Activated CD4-positive, alpha-beta T cell treated with anti-CD3 and anti-CD28 coated beads, Interleukin-2, amount 10 ng/mL, durations not matched to agents 24 days and 14 days (primary cell): ENCODE measurements at regions not wholly inside any gene's neighbourhood (a gene's known extent, or its start where the extent isn't known, plus 50 kb on each side); places are given as distances from the start of the nearest gene placed in this dataset.
"Not testable (repeated sequence)": the region's sequence is repeated elsewhere in the genome, so short reads cannot be mapped to it uniquely, and the experiment has no call there.

Source experiments
- DNase-seq: peaks from one replicate; pipeline ENCODE4 v3.0.0; 2022
- H3K27ac Mint-ChIP-seq: one replicate; pipeline ENCODE4 v1.8.0; 2022; ENCODE audit warnings: mild to moderate bottlenecking, mixed read lengths
- H3K27me3 Mint-ChIP-seq: one replicate; pipeline ENCODE4 v1.8.0; 2022; ENCODE audit warnings: mixed read lengths
- H3K36me3 Mint-ChIP-seq: one replicate; pipeline ENCODE4 v1.8.0; 2022; ENCODE audit warnings: low read depth, mild to moderate bottlenecking, mixed read lengths
- H3K4me1 Mint-ChIP-seq: one replicate; pipeline ENCODE4 v1.8.0; 2021; ENCODE audit warnings: mixed read lengths
- H3K4me3 Mint-ChIP-seq: one replicate; pipeline ENCODE4 v1.8.0; 2022; ENCODE audit warnings: mild to moderate bottlenecking, moderate library complexity, mixed read lengths
- H3K9me3 Mint-ChIP-seq: one replicate; pipeline ENCODE4 v1.8.0; 2021; ENCODE audit warnings: mixed read lengths
- intact Hi-C: fragments of 100-400 bp; cut with micrococcal nuclease; formaldehyde crosslinking; loops from one replicate; pipeline ENCODE4 v1.15.1; 2023

- no peaks in the 10 kb centered on the region for H3K9me3 Mint-ChIP-seq
- DNase-seq = no peak
- H3K36me3 Mint-ChIP-seq = no peaks in the 10 kb centered on the region
- no peak overlapping the region for H3K4me3 Mint-ChIP-seq
- intact Hi-C loops = no loop called here
- H3K4me1 Mint-ChIP-seq = no peaks in the 10 kb centered on the region
- no peaks in the 10 kb centered on the region for H3K27me3 Mint-ChIP-seq
- no peak overlapping the region for H3K27ac Mint-ChIP-seq
These were observed 241.0 kb upstream of the RBBP8 start for GRCh38 chr18:22691946-22692710.

DNA sequence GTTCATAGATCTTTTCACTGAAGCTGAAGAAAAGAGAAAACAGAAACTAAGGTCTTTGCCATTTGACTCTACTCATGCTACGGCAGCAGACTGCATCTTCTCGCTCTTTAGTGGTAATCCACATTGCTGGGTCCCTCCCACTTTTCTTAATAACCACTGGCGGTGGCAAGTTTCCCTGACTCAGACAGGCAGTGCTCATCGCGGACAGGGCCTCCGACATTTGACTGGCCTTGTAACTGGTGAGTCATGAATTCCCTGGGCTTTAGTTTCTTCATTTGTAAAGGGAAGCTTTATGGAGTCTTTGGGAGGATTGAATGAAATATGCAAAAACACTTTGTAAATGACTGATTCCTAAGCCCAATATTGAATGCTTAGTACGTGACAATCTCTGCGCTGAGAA, 238.2 kb upstream of the RBBP8 start:
- H3K4me3 Mint-ChIP-seq = no peak overlapping the region
- intact Hi-C loops = no loop called here

GRCh38 chr18:22695674-22696073, 237.5 kb upstream of the RBBP8 start:
- intact Hi-C loops = no loop called here
- no peaks in the 10 kb centered on the region for H3K9me3 Mint-ChIP-seq
- H3K4me1 Mint-ChIP-seq = no peaks in the 10 kb centered on the region
- DNase-seq = no peak
- H3K27ac Mint-ChIP-seq = no peak overlapping the region
- H3K4me3 Mint-ChIP-seq = no peak overlapping the region
- H3K36me3 Mint-ChIP-seq = no peaks in the 10 kb centered on the region
- no peaks in the 10 kb centered on the region for H3K27me3 Mint-ChIP-seq

More for the DNA sequence above, 238.2 kb upstream of the RBBP8 start:
- Mint-ChIP-seq H3K36me3 (no peaks in the 10 kb centered on the region), H3K4me1 (no peaks in the 10 kb centered on the region), H3K27me3 (no peaks in the 10 kb centered on the region), H3K9me3 (no peaks in the 10 kb centered on the region), H3K27ac (no peak overlapping the region)
- DNase-seq = no peak

GRCh38 chr18:22697561-22697960, 235.6 kb upstream of the RBBP8 start:
- no peak overlapping the region for H3K27ac Mint-ChIP-seq
- H3K27me3 Mint-ChIP-seq = no peaks in the 10 kb centered on the region
- DNase-seq = no peak
- intact Hi-C loops = no loop called here
- no peaks in the 10 kb centered on the region for H3K4me1 Mint-ChIP-seq
- no peak overlapping the region for H3K4me3 Mint-ChIP-seq
- no peaks in the 10 kb centered on the region for H3K36me3 Mint-ChIP-seq
- no peaks in the 10 kb centered on the region for H3K9me3 Mint-ChIP-seq

DNA sequence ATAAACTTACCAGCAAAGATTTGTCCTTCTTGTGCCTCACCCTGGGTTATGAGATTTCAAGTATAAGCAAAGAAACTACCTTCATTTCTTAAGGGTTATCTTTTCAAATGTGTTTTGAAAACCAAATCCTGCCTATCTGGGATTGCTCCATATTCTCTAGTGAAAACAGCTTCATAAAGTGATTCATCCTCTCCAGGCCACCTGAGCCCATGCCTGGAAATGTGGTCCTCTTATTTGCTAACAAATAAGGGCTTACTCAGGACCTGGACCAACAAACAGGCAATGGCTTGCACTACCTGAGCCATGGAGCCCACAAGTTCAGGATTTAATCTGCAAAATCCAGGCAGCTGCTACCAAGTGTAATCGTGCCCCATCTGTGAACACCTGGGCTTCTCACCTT, 234.4 kb upstream of the RBBP8 start:
- Mint-ChIP-seq H3K9me3 (no peaks in the 10 kb centered on the region), H3K27me3 (peaks cover under 1% of the 10 kb centered on the region), H3K27ac (no peak overlapping the region), H3K4me1 (no peaks in the 10 kb centered on the region), H3K4me3 (no peak overlapping the region), H3K36me3 (no peaks in the 10 kb centered on the region)
- intact Hi-C loops = no loop called here
- no peak for DNase-seq

DNA sequence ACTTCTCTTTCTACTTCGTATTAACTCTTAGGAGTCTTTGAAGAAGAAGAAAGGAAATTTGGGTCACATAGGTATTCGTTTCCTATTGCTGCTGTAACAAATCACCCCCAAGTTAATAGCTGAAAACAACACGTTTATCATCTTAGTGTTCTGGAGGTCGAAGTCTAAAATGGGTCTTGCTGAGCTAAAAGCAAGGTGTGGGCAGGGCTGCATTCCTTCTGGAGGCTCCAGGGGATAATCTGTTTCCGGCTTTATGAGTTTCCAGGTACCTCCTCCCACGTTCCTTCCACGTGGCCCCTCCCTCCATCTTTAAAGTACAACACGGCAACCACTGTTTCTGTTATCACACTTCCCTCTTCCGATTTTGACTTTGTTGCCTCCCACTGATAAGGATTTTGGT, 233.5 kb upstream of the RBBP8 start:
- Mint-ChIP-seq H3K27me3 (peaks cover 4% of the 10 kb centered on the region), H3K4me1 (no peaks in the 10 kb centered on the region), H3K36me3 (no peaks in the 10 kb centered on the region), H3K9me3 (no peaks in the 10 kb centered on the region), H3K4me3 (no peak overlapping the region), H3K27ac (no peak overlapping the region)
- DNase-seq = no peak
- intact Hi-C loops = loop anchor here (10.0 kb wide), 1 partner anchor 705 kb away; no protein-coding TSS in a partner anchor

DNA sequence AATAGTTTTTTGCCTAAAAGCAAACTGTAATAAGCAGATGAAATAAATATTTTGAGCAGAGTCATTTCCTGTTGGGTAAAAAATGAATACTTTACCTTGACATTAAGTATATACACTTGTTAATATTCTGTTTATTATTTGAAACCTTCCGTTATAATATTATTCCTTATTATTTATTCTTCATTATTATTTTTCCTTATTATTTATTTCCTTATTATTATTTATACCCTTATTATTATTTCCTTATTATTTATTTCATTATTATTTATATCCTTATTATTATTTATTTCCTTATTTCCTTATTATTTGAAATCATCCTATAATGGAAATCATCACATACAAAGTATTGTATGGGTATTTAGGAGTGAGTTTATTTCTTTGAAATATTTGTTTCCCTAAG, 232.2 kb upstream of the RBBP8 start:
- Mint-ChIP-seq H3K36me3 (no peaks in the 10 kb centered on the region), H3K4me1 (no peaks in the 10 kb centered on the region), H3K9me3 (no peaks in the 10 kb centered on the region), H3K27me3 (peaks cover 4% of the 10 kb centered on the region), H3K27ac (no peak overlapping the region), H3K4me3 (no peak overlapping the region)
- DNase-seq = no peak
- intact Hi-C loops = loop anchor here (10.0 kb wide), 1 partner anchor 706 kb away; no protein-coding TSS in a partner anchor

DNA sequence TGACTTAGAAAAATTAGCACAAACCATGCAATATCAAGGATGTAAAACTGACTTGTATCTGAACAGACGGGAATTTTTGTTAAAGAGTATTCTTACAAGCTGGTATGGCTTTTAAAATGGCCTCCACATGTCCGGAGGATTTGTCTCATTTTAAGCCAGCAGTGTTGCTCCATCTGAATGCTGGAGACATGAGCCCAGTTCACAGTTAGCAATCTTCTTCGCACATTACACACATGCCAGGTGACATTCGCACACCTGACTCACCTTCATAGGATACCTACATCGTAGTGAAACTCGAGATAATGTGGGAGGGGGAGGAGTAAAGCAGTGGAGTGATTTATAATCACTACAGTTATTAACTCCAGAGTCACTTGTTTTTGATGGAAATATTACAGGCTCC, 231.8 kb upstream of the RBBP8 start:
- DNase-seq = no peak
- intact Hi-C loops = loop anchor here (10.0 kb wide), 1 partner anchor 707 kb away; no protein-coding TSS in a partner anchor
- no peaks in the 10 kb centered on the region for H3K9me3 Mint-ChIP-seq
- H3K4me1 Mint-ChIP-seq = no peaks in the 10 kb centered on the region
- peaks cover 4% of the 10 kb centered on the region for H3K27me3 Mint-ChIP-seq
- no peak overlapping the region for H3K4me3 Mint-ChIP-seq
- no peak overlapping the region for H3K27ac Mint-ChIP-seq
- no peaks in the 10 kb centered on the region for H3K36me3 Mint-ChIP-seq

DNA sequence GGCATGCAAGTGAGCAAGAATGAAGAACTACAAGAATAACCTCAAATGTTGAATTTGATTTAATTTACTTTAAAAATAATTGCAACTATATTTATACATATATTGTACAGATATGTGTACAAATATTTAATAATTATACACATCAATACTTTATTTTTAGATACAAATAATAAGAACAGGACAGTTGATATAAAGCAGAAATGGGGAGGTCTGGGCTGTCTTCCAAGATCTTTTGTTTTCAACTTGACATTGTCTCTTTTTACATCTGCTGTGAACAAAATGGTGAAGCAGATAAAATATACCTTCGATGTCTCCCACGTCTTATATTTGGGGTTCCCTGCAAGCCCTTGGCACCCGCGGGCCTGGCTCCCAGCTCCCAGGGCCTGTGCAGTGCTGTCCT, 231.3 kb upstream of the RBBP8 start:
- no peaks in the 10 kb centered on the region for H3K9me3 Mint-ChIP-seq
- H3K27me3 Mint-ChIP-seq = peaks cover 4% of the 10 kb centered on the region
- intact Hi-C loops = loop anchor here (10.0 kb wide), 1 partner anchor 707 kb away; no protein-coding TSS in a partner anchor
- no peak overlapping the region for H3K27ac Mint-ChIP-seq
- no peaks in the 10 kb centered on the region for H3K4me1 Mint-ChIP-seq
- no peaks in the 10 kb centered on the region for H3K36me3 Mint-ChIP-seq
- H3K4me3 Mint-ChIP-seq = no peak overlapping the region
- no peak for DNase-seq

DNA sequence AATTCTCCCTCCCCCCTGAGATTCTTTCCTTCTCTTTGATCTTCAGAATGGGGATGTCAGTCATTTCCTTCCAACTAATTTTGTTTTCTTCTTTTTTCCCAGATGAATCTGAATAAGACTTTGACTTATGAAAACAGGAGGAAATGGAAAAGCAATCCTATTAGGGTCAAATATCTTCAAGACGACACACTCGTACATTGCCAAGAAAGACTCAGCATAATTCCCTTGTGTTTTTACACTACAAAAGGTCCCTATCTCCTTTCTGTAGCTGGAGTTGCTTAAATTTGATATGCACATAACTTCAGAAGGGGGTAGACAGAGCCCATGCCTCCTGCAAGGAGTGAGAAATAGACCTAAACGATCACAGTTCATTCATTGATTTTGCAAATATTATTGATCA, 230.3 kb upstream of the RBBP8 start:
- intact Hi-C loops = loop anchor here (10.0 kb wide), 1 partner anchor 708 kb away; no protein-coding TSS in a partner anchor
- no peaks in the 10 kb centered on the region for H3K36me3 Mint-ChIP-seq
- H3K9me3 Mint-ChIP-seq = no peaks in the 10 kb centered on the region
- peaks cover 4% of the 10 kb centered on the region for H3K27me3 Mint-ChIP-seq
- H3K27ac Mint-ChIP-seq = no peak overlapping the region
- DNase-seq = no peak
- no peaks in the 10 kb centered on the region for H3K4me1 Mint-ChIP-seq
- H3K4me3 Mint-ChIP-seq = no peak overlapping the region

DNA sequence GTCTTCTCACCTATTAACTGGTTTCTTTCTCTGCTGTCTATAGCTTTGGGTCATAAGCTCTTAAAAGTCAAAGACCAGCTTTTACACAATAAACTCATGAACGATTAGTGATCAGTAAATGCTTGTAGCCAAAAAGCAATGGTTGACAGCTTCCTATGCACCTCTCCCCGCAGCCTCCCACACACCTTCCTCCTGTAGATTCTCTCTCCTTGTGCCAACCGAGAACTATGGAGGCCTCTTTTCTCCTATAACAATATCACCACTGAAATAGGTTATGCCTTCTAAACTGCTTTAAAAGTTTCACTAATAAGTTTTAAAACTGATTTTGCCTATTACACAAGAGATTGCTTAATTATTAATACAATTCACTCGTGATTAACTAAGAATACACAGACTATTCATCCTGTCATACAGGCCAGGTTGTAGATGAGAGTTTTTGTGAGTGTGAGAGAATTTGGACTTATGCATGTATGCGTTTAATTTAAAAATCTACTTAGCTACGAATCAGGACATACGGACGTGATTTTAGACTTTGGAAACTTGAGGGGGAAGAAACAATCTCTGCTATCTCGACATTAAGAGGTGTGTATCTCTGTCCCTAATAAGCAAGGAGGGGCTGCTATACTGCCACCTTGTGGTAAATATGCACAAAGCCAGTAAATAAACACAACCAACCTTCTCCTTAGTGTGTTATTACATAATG, 229.1 kb upstream of the RBBP8 start:
- DNase-seq = peak; percentile 61
- no peaks in the 10 kb centered on the region for H3K9me3 Mint-ChIP-seq
- no peaks in the 10 kb centered on the region for H3K4me1 Mint-ChIP-seq
- intact Hi-C loops = loop anchor here (10.0 kb wide), 1 partner anchor 709 kb away; no protein-coding TSS in a partner anchor
- H3K36me3 Mint-ChIP-seq = no peaks in the 10 kb centered on the region
- peaks cover 4% of the 10 kb centered on the region for H3K27me3 Mint-ChIP-seq
- H3K4me3 Mint-ChIP-seq = no peak overlapping the region
- H3K27ac Mint-ChIP-seq = no peak overlapping the region

GRCh38 chr18:22704586-22704918, 228.6 kb upstream of the RBBP8 start:
- Mint-ChIP-seq H3K27ac (no peak overlapping the region), H3K4me3 (no peak overlapping the region), H3K36me3 (no peaks in the 10 kb centered on the region), H3K4me1 (no peaks in the 10 kb centered on the region), H3K27me3 (peaks cover 4% of the 10 kb centered on the region), H3K9me3 (no peaks in the 10 kb centered on the region)
- intact Hi-C loops = loop anchor here (10.0 kb wide), 1 partner anchor 710 kb away; no protein-coding TSS in a partner anchor
- DNase-seq = no peak

- no peaks in the 10 kb centered on the region for H3K9me3 Mint-ChIP-seq
- peaks cover 4% of the 10 kb centered on the region for H3K27me3 Mint-ChIP-seq
- H3K4me3 Mint-ChIP-seq = no peak overlapping the region
- no peak overlapping the region for H3K27ac Mint-ChIP-seq
- H3K36me3 Mint-ChIP-seq = no peaks in the 10 kb centered on the region
- intact Hi-C loops = loop anchor here (10.0 kb wide), 1 partner anchor 711 kb away; no protein-coding TSS in a partner anchor
- DNase-seq = no peak
- no peaks in the 10 kb centered on the region for H3K4me1 Mint-ChIP-seq
These were observed 227.8 kb upstream of the RBBP8 start for GRCh38 chr18:22705328-22705727.

GRCh38 chr18:22706025-22706424, 227.1 kb upstream of the RBBP8 start:
- not testable (repeated sequence) for H3K4me3 Mint-ChIP-seq, DNase-seq, H3K4me1 Mint-ChIP-seq, H3K9me3 Mint-ChIP-seq, H3K36me3 Mint-ChIP-seq, H3K27me3 Mint-ChIP-seq, H3K27ac Mint-ChIP-seq
- intact Hi-C loops = loop anchor here (10.0 kb wide), 1 partner anchor 711 kb away; no protein-coding TSS in a partner anchor
